ENCODE measurements at regions not wholly inside any gene's neighbourhood (a gene's known extent, or its start where the extent isn't known, plus 50 kb on each side); places are given as distances from the start of the nearest gene placed in this dataset.

DNA sequence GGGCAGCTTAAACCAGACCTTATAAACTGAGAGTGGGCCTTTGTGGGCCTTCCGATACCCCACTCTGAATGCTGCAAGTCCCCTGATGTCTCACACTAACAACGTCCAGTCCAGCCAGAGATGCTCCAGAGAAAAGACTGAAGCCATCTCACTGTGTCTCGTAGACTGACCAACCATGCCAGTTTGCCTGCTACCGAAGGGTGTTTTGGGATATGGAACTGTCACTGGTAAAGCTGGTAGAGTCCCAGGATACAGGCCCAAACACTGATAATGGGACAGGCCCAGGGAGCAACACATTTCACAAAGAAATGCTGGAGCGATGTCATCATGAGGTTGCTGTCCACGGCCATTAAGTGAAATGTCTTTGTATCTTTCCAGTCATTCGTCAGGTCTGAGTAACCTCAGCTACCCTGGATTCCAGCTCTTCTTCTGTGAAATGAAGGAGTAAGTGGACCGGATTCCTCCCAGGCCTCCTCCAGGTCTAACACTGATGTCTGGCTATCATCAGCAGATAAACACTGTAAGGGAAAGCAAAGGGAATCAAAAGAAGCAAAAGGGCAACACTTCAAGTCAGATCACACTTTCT is 81.6 kb downstream of the SLC5A7 start:
- BruUV-seq (replicated peaks) = no TSS peak
- FAIRE-seq (no peak), DNase-seq (ENCODE audit: extremely low read depth in 1 of 4, low spot score in 3 of 4) (no peak), ATAC-seq (no peak)
- Histone ChIP-seq H3K27me3 (ENCODE audit: control insufficient read depth in 2 of 2, insufficient read depth in 2 of 2, low read length in 2 of 2) (no peaks in the 10 kb centered on the region), H3K4me1 (replicated peaks in 1 of 2; ENCODE audit: control insufficient read depth in 2 of 2, insufficient read depth in 2 of 2, low read length in 2 of 2) (no peaks in the 10 kb centered on the region), H2AFZ (ENCODE audit: low read depth, low read length) (no peak overlapping the region), H3K27ac (ENCODE audit: extremely low read depth, low read depth, low read length) (no peak overlapping the region), H3K4me2 (ENCODE audit: insufficient read depth, low read length) (no peak overlapping the region), H3K36me3 (ENCODE audit: control insufficient read depth, insufficient read depth, low read length) (no peaks in the 10 kb centered on the region), H4K20me1 (replicated peaks; ENCODE audit: control insufficient read depth, insufficient read depth, low read length) (no peaks in the 10 kb centered on the region; the same call in 1 of the 2 replicates), H3K9ac (ENCODE audit: insufficient read depth in 1 of 2, low read depth in 2 of 2, low read length in 2 of 2) (no peak overlapping the region), H3K9me1 (ENCODE audit: control insufficient read depth, insufficient read depth, low read length) (no peaks in the 10 kb centered on the region), H3K4me3 (no peak overlapping the region), H3K79me2 (ENCODE audit: control insufficient read depth, insufficient read depth, low read length) (no peaks in the 10 kb centered on the region), H3K9me3 (replicated peaks; ENCODE audit: control insufficient read depth, insufficient read depth, low read depth, low read length) (no peaks in the 10 kb centered on the region)
- intact Hi-C loops (cut with micrococcal nuclease) (no loop called here), in situ Hi-C loops (cut with MboI) (no loop called here)
- TF ChIP-seq, protein P1, sequence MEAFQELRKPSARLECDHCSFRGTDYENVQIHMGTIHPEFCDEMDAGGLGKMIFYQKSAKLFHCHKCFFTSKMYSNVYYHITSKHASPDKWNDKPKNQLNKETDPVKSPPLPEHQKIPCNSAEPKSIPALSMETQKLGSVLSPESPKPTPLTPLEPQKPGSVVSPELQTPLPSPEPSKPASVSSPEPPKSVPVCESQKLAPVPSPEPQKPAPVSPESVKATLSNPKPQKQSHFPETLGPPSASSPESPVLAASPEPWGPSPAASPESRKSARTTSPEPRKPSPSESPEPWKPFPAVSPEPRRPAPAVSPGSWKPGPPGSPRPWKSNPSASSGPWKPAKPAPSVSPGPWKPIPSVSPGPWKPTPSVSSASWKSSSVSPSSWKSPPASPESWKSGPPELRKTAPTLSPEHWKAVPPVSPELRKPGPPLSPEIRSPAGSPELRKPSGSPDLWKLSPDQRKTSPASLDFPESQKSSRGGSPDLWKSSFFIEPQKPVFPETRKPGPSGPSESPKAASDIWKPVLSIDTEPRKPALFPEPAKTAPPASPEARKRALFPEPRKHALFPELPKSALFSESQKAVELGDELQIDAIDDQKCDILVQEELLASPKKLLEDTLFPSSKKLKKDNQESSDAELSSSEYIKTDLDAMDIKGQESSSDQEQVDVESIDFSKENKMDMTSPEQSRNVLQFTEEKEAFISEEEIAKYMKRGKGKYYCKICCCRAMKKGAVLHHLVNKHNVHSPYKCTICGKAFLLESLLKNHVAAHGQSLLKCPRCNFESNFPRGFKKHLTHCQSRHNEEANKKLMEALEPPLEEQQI (IDR thresholded peaks at IDR 0.05) = no peak
- no peak for TF ChIP-seq NUFIP1 (IDR thresholded peaks at IDR 0.05; ENCODE audit: partially characterized antibody)
- TF ChIP-seq SMARCC2 (IDR thresholded peaks at IDR 0.05; ENCODE audit: low read depth) = no peak
- TF ChIP-seq SP2 (IDR thresholded peaks at IDR 0.05; ENCODE audit: extremely low read depth, low read depth, low read length, poor library complexity, severe bottlenecking) = no peak
- TF ChIP-seq SRSF1 (IDR thresholded peaks at IDR 0.05; ENCODE audit: low read depth, low read length) = no peak
- no peak for TF ChIP-seq TAF15 (IDR thresholded peaks at IDR 0.05; ENCODE audit: low read depth, low read length)
- no peak for TF ChIP-seq NCOA6 (IDR thresholded peaks at IDR 0.05)
- no peak for TF ChIP-seq LARP7 (IDR thresholded peaks at IDR 0.05)
- TF ChIP-seq RAD51 (IDR thresholded peaks at IDR 0.05; ENCODE audit: borderline replicate concordance, low read depth) = no peak
- TF ChIP-seq KAT2B (IDR thresholded peaks at IDR 0.05; ENCODE audit: low read depth, low read length) = no peak
- TF ChIP-seq GABPB2 (CRISPR knock-in tag; conservative IDR thresholded peaks at IDR 0.05) = no peak
- TF ChIP-seq ZNF324 (CRISPR knock-in tag; IDR thresholded peaks at IDR 0.05) = no peak
- TF ChIP-seq, protein P2, sequence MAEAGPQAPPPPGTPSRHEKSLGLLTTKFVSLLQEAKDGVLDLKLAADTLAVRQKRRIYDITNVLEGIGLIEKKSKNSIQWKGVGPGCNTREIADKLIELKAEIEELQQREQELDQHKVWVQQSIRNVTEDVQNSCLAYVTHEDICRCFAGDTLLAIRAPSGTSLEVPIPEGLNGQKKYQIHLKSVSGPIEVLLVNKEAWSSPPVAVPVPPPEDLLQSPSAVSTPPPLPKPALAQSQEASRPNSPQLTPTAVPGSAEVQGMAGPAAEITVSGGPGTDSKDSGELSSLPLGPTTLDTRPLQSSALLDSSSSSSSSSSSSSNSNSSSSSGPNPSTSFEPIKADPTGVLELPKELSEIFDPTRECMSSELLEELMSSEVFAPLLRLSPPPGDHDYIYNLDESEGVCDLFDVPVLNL (CRISPR knock-in tag; IDR thresholded peaks at IDR 0.05; ENCODE audit: low read depth) = no peak
- TF ChIP-seq FOXK2 (conservative IDR thresholded peaks at IDR 0.05 in 1 of 2, IDR thresholded peaks at IDR 0.05 in 1 of 2; ENCODE audit: low read depth in 2 of 2) = no peak
- TF ChIP-seq MAFK (IDR thresholded peaks at IDR 0.05; ENCODE audit: low read length) = no peak
- 2% methylated on average over 8 of the region's 8 CpGs for WGBS (ENCODE audit: insufficient coverage, low coverage, missing lambda C conversion rate)
- CTCF ChIA-PET (ENCODE audit: low intra/inter-chr PET ratio) = no interaction called here
- POLR2A ChIA-PET = no interaction called here
